GM19395 (cell line): ENCODE measurements at regions not wholly inside any gene's neighbourhood (a gene's known extent, or its start where the extent isn't known, plus 50 kb on each side); places are given as distances from the start of the nearest gene placed in this dataset.

Experiments
- ATAC-seq: cut with Tn5 transposase; IDR thresholded peaks from one replicate; pipeline ENCODE4 v1.9.1; 2021; ENCODE audit warnings: mild to moderate bottlenecking, moderate library complexity; ENCODE audit not compliant: unreplicated experiment

- ATAC-seq, result no peak
Measured at GRCh38 chr7:89401099-89401498, 605.6 kb upstream of the TEX47 start.

GRCh38 chr7:89401690-89402089 is 606.2 kb upstream of the TEX47 start:
- no peak for ATAC-seq

DNA sequence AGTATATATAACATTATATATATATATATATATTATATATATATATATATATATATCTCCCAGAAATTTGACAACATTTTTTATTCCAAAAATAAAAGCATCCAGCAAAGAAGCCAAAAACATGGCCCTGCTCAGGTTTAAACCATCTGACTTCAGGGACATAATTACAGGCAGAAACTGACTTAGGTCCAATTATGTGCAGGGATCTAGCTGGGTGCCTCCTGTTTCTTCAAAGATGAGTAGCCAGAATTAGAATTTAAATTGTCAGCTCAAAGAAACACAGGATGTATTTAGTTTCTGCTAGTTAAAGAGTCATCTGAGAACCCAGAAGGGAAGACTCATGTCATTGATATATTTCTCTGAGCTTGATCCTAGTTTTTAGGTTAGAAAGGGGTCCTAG is 656.4 kb upstream of the TEX47 start:
- ATAC-seq, result no peak

- no peak for ATAC-seq
Measured at GRCh38 chr7:89456556-89456955, 661.0 kb upstream of the TEX47 start.

DNA sequence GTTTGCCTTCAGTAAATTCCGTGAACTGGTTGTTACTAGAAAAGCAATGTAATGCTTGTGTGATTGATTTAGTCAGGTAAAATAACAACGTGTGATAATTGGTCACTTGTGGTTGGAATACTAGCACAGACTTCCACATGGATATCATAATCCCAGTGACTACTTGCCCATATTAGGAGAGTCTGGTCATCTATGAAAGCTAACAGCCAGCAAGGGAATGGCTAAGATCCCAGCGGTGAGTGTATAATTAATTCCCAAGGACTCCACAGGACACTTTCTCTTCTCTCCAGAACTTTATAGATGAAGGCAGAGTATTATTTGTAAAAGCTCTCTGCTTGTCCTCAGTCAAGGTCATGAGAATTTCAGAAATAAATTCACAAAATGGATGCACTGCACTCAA is 662.6 kb upstream of the TEX47 start:
- no peak for ATAC-seq

- ATAC-seq, result no peak
Measured at GRCh38 chr7:89474456-89474855, 678.9 kb upstream of the TEX47 start.

GRCh38 chr7:89477991-89478390 is 676.3 kb upstream of the STEAP1 start:
- no peak for ATAC-seq

DNA sequence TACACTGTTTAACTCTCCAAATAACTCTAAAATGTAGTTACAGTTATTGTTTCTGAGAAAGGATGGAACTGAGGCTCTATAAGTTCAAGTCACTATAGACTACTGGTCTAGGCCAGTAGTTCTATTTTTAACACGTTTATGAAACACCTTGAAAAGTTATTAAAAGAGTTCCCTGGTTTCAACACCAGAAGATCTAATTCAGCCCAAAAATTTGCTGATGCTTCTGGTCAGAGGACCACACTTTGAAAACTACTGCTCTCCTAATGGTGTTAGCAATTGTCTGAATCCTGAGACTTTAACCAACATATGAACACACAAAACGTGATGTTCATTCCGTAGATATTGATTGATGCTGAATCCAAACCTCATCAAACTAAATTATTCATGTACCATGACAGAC is 658.6 kb upstream of the STEAP1 start:
- no peak for ATAC-seq

GRCh38 chr7:89500084-89500483 is 654.2 kb upstream of the STEAP1 start:
- no peak for ATAC-seq

GRCh38 chr7:89503281-89503680 is 651.0 kb upstream of the STEAP1 start:
- ATAC-seq, result no peak

DNA sequence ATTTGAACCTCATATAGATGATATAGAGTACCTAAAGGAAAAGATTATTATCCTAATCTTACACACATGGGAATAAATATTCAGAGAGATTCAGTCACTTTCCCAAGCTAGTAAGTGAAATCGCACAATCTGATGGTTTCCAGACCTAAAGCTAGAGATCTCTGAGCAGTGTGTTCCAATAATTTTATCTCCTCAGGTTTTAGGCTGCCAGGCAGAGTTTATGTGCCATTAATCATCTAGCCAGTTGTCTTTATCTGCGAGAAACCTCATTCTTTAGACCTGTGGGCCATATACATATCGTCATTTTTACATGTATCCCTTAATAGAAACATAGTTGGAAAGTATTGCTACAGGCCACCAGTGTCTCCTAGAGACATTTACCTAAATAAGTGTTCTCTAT is 647.2 kb upstream of the STEAP1 start:
- no peak for ATAC-seq

GRCh38 chr7:89511900-89512299 is 642.4 kb upstream of the STEAP1 start:
- ATAC-seq, result no peak

DNA sequence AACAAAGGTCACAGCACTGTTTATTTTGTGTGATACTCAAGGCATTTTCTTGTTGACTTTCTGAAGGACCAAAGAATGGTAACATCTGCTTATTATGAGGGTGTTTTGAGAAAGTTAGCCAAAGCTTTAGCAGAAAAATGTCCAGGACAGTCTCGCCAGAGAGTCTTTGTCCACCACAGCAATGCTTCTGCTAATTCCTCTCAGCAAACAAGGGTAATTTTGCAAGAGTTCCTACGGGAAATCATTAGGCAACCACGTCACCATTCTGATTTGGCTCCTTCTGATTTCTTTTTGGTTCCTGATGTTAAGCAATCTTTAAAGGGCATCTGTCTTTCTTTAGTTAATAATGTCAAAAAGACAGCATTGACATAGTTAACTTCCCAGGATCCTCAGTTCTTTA is 639.3 kb upstream of the STEAP1 start:
- ATAC-seq, result no peak

DNA sequence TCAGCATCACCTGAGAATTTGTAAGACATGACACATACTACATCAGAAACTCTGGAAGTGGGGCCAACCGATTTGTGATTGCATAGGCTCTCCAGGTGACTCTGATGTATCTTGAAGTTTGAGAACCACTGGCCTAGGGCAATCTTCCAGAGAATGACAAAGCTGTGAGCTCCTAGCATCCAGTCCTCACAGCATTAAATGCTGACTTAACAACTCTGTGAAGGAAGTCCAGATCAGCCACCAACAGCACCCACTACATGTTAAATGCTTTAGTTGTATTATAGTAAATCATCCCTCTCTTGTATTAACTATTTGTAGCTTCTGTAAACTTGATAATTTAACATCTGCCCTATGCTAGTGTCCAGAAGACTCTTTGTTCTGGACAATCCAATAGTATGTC is 636.5 kb upstream of the STEAP1 start:
- ATAC-seq, result no peak

DNA sequence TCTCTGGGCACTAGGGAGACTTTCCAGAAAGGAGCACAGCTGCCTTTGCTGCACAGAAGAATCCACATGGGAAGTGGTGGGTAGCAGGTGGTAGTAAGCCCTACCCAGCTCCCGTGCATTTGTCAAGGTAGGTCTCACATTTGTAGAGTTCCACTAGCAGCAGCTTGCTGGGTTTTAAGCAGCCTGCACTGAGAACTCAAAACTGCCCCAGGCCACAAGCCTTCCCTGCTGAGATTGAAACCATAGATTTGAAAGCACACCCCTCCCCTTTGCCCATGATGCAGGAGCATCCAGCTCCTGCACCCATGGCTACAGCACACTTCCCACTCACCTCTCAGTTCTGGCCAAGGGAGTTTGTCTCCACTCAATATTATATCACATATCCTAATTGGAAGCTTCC is 604.5 kb upstream of the STEAP1 start:
- no peak for ATAC-seq

DNA sequence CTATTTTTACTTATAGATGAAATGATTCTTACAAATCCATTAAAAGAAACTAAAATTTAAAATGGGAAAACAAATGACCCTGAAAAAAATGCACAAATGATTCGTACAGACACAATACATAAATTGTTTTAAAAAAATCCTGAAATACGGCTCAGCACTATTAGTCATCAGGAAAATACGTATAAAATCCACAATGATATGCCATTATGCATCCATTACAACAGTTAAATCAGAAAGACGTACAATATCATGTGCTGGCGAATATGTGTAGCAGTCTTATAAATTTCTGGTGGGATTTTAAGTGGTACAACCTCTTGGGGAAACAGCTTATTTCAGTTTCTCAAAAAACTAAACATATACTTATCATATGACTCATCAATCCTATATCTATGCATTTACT is 600.1 kb upstream of the STEAP1 start:
- no peak for ATAC-seq

GRCh38 chr7:89559596-89559995 is 594.7 kb upstream of the STEAP1 start:
- ATAC-seq, result no peak

DNA sequence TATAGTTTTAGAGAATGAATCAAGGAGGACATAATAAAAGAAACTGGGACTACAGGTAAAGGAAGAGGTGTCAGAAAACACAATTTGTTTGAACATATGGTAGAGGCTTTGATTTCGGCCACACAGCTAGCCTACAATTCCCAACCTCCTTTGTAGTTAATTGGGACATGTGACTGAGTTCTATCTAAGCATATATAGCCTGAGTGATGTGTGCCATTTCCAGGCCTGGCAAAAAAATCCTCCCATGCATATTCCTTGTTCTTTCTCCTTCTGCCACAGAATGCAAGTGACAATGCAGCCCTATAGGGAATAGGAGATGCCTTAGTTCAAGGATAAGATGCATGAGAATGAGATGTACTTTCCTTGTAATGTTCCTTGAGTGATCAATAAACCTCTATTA is 590.7 kb upstream of the STEAP1 start:
- no peak for ATAC-seq

DNA sequence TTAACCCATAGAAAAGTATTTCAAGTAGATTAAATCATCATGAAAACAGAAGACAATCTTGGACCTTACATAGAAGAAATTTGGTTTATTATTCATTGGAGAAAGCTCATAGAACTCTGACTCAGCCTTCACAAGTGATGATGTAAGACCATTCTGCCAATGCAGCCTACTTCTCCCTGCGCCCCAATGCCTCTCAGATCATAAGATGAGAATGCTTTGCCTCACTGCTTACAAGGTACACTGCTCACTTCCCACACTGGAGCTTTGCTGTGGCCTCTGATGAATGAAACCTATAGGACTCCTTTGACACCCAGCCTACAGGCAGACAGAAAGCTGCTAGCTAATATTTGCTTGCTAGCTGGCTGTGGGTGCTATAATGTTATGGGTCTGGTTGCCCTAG is 569.4 kb upstream of the STEAP1 start:
- ATAC-seq, result no peak

GRCh38 chr7:89593125-89593524 is 561.1 kb upstream of the STEAP1 start:
- ATAC-seq, result no peak

DNA sequence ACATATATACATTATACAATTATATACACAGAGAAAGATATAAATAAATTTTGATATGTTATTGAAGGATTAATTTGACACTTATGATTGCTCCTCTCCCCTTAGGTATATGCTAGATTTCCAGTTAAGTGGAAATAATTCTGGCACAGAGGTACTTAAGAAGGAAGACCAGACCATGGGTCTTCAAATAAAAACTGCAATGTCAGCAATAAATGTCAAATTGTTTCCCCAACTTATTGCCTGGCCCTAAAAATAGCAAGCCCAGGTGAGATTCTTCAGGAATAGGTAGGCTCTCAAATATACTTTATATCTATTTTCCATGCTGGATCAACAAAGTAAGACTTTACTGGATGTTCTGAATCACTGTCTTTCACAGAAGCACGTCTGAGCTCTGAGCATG is 551.3 kb upstream of the STEAP1 start:
- ATAC-seq, result no peak

GRCh38 chr7:89605362-89605761 is 548.9 kb upstream of the STEAP1 start:
- no peak for ATAC-seq

- no peak for ATAC-seq
Measured at GRCh38 chr7:89606511-89606910, 547.8 kb upstream of the STEAP1 start.

- no peak for ATAC-seq
Measured at GRCh38 chr7:89607792-89608191, 546.5 kb upstream of the STEAP1 start.
